ENCODE measurements at regions not wholly inside any gene's neighbourhood (a gene's known extent, or its start where the extent isn't known, plus 50 kb on each side); places are given as distances from the start of the nearest gene placed in this dataset.

DNA sequence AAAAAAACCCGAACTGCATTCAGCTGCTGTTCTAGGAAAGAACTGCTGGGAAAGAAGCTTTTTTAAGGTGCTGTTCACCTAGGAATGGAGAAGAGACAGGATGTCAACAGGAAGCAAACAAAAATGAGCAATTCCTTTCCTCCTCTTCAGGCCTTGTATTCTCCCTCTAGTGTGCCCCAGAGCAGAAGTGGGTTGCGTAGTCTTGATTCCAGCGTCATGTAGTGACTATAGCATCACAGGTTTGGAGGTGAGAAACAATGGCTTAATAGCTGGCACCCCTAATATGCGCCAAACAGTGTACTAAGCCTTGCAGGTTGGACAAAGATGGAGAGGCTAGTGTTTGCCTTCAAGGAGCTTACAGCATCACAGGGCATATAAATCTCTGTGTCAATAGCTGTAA, 146.3 kb upstream of the LCORL start:
- Histone ChIP-seq H3T11ph (ENCODE audit: low read length) (no peak overlapping the region), H4K5ac (ENCODE audit: insufficient read length, low read depth, low read length) (no peak overlapping the region), H2BK120ac (ENCODE audit: low read depth, low read length, poor library complexity, severe bottlenecking) (no peak overlapping the region), H3K4me2 (ENCODE audit: insufficient read depth, insufficient read length, low read length) (no peak overlapping the region), H3K79me1 (ENCODE audit: insufficient read depth, low read depth, low read length, poor library complexity, severe bottlenecking) (no peaks in the 10 kb centered on the region), H2BK12ac (ENCODE audit: insufficient read length, low read depth, low read length) (no peak overlapping the region), H3K56ac (ENCODE audit: insufficient read length, low read depth, low read length) (no peak overlapping the region), H2BK15ac (ENCODE audit: low read depth, low read length) (no peak overlapping the region), H3K23me2 (ENCODE audit: insufficient read length, low read depth, low read length, poor library complexity, severe bottlenecking) (no peaks in the 10 kb centered on the region), H2BK5ac (ENCODE audit: insufficient read length, low read length) (no peak overlapping the region), H4K8ac (replicated peaks; ENCODE audit: insufficient read length, low read depth, low read length) (no peak overlapping the region), H4K91ac (ENCODE audit: insufficient read length, low read depth, low read length) (no peak overlapping the region), H3K9ac (ENCODE audit: extremely low read depth, insufficient read length, low read length) (no peak overlapping the region), H2AK5ac (ENCODE audit: insufficient read length, low read length) (no peak overlapping the region), H3K27me3 (ENCODE audit: insufficient read depth, low read length) (no peaks in the 10 kb centered on the region), H2BK20ac (ENCODE audit: low read depth, low read length, poor library complexity, severe bottlenecking) (no peak overlapping the region), H3K79me2 (ENCODE audit: insufficient read depth, low read length) (no peaks in the 10 kb centered on the region), H3K4ac (ENCODE audit: low read depth, low read length) (no peak overlapping the region), H3K18ac (ENCODE audit: insufficient read length, low read depth, low read length) (no peak overlapping the region), H2AFZ (ENCODE audit: low read length) (no peak overlapping the region), H3K9me3 (ENCODE audit: control insufficient read depth, low read depth, low read length) (no peaks in the 10 kb centered on the region), H4K20me1 (ENCODE audit: control insufficient read depth, insufficient read depth, insufficient read length) (no peaks in the 10 kb centered on the region), H3K27ac (ENCODE audit: insufficient read length, low read depth, low read length) (no peak overlapping the region), H3K23ac (ENCODE audit: insufficient read length, low read depth, low read length) (no peak overlapping the region), H3K4me1 (ENCODE audit: insufficient read depth, low read length) (no peaks in the 10 kb centered on the region), H3K14ac (ENCODE audit: insufficient read depth, low read length) (no peak overlapping the region)
- no peaks in the 10 kb centered on the region; a peak in 1 of 7 replicates for H3K36me3 Mint-ChIP-seq (ENCODE audit: insufficient read depth in 1 of 3, low read depth in 3 of 3)
- H3K4me3 Mint-ChIP-seq = no peak overlapping the region
- H3K9me3 Mint-ChIP-seq = peaks cover 0 to 2% of the 10 kb centered on the region in 2 experiments; a peak in 1 of 5 replicates
- WGBS (ENCODE audit: extremely low coverage, insufficient read length, low lambda C conversion rate) = no CpG with 5 or more reads among the region's 4 CpGs
- H3K27ac Mint-ChIP-seq = no peak overlapping the region
- H3K4me1 Mint-ChIP-seq = peaks cover 0 to 5% of the 10 kb centered on the region in 2 experiments; a peak in 2 of 4 replicates
- no peak for DNase-seq
- TF ChIP-seq, protein P1, sequence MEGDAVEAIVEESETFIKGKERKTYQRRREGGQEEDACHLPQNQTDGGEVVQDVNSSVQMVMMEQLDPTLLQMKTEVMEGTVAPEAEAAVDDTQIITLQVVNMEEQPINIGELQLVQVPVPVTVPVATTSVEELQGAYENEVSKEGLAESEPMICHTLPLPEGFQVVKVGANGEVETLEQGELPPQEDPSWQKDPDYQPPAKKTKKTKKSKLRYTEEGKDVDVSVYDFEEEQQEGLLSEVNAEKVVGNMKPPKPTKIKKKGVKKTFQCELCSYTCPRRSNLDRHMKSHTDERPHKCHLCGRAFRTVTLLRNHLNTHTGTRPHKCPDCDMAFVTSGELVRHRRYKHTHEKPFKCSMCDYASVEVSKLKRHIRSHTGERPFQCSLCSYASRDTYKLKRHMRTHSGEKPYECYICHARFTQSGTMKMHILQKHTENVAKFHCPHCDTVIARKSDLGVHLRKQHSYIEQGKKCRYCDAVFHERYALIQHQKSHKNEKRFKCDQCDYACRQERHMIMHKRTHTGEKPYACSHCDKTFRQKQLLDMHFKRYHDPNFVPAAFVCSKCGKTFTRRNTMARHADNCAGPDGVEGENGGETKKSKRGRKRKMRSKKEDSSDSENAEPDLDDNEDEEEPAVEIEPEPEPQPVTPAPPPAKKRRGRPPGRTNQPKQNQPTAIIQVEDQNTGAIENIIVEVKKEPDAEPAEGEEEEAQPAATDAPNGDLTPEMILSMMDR (conservative IDR thresholded peaks at IDR 0.05) = no peak
- no peaks in the 10 kb centered on the region; the same call in 1 of the 2 replicates for H3K27me3 Mint-ChIP-seq (ENCODE audit: low read depth)
